ENCODE measurements at regions not wholly inside any gene's neighbourhood (a gene's known extent, or its start where the extent isn't known, plus 50 kb on each side); places are given as distances from the start of the nearest gene placed in this dataset.
"Not testable (repeated sequence)": the region's sequence is repeated elsewhere in the genome, so short reads cannot be mapped to it uniquely, and the experiment has no call there.

DNA sequence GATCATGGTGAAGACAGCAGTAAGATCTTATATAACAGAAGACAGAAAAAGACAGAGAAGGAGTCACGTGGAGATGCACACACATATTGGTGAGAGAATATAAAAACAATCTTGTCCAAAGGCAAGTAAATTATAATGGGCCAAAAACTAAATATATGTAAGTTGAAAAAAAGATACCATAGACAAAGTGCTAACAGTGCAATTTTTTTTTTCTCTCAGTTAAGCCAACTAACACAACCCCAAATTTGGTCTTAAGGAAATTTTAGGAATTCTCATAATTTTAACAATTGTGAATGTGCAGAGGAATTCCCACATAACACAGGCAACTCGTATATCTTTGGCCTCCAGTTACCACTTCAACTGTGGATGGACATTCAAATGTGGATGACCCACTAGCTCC lies 432.2 kb downstream of the SOX2 start:
- Histone ChIP-seq H3K27me3 (replicated peaks; ENCODE audit: insufficient read depth, low read depth, low read length, poor library complexity) (no peaks in the 10 kb centered on the region), H3K36me3 (ENCODE audit: insufficient read depth, low read length, poor library complexity, severe bottlenecking) (no peaks in the 10 kb centered on the region), H3K27ac (ENCODE audit: low read depth, low read length, poor library complexity, severe bottlenecking) (no peak overlapping the region), H3K9me3 (ENCODE audit: low read depth, low read length, poor library complexity, severe bottlenecking) (no peaks in the 10 kb centered on the region), H3K4me1 (ENCODE audit: insufficient read depth, low read length, poor library complexity, severe bottlenecking) (no peaks in the 10 kb centered on the region), H3K4me3 (ENCODE audit: low read depth, low read length, poor library complexity, severe bottlenecking) (no peak overlapping the region)
- no peak for DNase-seq (ENCODE audit: low spot score)
- BruUV-seq (replicated peaks): no TSS peak
- TF ChIP-seq EZH2 (IDR thresholded peaks at IDR 0.05; ENCODE audit: borderline replicate concordance, low read depth, low read length, poor library complexity, severe bottlenecking): no peak
- TF ChIP-seq, protein P1, sequence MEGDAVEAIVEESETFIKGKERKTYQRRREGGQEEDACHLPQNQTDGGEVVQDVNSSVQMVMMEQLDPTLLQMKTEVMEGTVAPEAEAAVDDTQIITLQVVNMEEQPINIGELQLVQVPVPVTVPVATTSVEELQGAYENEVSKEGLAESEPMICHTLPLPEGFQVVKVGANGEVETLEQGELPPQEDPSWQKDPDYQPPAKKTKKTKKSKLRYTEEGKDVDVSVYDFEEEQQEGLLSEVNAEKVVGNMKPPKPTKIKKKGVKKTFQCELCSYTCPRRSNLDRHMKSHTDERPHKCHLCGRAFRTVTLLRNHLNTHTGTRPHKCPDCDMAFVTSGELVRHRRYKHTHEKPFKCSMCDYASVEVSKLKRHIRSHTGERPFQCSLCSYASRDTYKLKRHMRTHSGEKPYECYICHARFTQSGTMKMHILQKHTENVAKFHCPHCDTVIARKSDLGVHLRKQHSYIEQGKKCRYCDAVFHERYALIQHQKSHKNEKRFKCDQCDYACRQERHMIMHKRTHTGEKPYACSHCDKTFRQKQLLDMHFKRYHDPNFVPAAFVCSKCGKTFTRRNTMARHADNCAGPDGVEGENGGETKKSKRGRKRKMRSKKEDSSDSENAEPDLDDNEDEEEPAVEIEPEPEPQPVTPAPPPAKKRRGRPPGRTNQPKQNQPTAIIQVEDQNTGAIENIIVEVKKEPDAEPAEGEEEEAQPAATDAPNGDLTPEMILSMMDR (conservative IDR thresholded peaks at IDR 0.05; ENCODE audit: low read depth, low read length): no peak
- ChIA-PET CTCF (no interaction called here), POLR2A (ENCODE audit: low non-redundant PET) (no interaction called here)
- intact Hi-C loops (cut with micrococcal nuclease; ENCODE audit: unreplicated experiment): no loop called here

DNA sequence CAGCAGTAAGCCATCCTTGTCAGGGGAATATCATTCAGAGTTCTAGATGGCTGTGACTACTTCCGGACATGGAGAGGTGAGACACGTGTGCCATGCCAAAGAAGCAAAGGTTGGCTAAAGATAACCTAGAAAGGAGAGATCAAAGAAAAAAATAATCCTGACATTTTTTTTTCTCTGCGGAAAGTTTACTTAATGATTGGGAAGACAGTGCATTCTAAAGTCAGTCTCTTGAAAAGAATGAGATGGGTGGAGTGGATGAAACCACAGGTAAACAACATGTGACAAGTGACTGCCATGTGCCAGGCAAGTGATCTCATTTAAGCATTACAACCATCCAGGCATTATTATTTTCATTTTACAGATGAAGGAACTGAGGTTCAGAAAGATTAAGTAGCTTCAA lies 436.6 kb downstream of the SOX2 start:
- Histone ChIP-seq H3K4me3 (ENCODE audit: low read depth, low read length, poor library complexity, severe bottlenecking) (no peak overlapping the region), H3K27me3 (replicated peaks; ENCODE audit: insufficient read depth, low read depth, low read length, poor library complexity) (no peaks in the 10 kb centered on the region), H3K27ac (ENCODE audit: low read depth, low read length, poor library complexity, severe bottlenecking) (no peak overlapping the region), H3K36me3 (ENCODE audit: insufficient read depth, low read length, poor library complexity, severe bottlenecking) (no peaks in the 10 kb centered on the region), H3K9me3 (ENCODE audit: low read depth, low read length, poor library complexity, severe bottlenecking) (no peaks in the 10 kb centered on the region), H3K4me1 (ENCODE audit: insufficient read depth, low read length, poor library complexity, severe bottlenecking) (no peaks in the 10 kb centered on the region)
- DNase-seq (ENCODE audit: low spot score): no peak
- intact Hi-C loops (cut with micrococcal nuclease; ENCODE audit: unreplicated experiment): no loop called here
- ChIA-PET CTCF (no interaction called here), POLR2A (ENCODE audit: low non-redundant PET) (no interaction called here)
- TF ChIP-seq EZH2 (IDR thresholded peaks at IDR 0.05; ENCODE audit: borderline replicate concordance, low read depth, low read length, poor library complexity, severe bottlenecking): no peak
- TF ChIP-seq, protein P1 (conservative IDR thresholded peaks at IDR 0.05; ENCODE audit: low read depth, low read length): no peak
- no TSS peak for BruUV-seq (replicated peaks)

- no peak for DNase-seq (ENCODE audit: low spot score)
- H3K36me3 ChIP-seq (ENCODE audit: insufficient read depth, low read length, poor library complexity, severe bottlenecking): no peaks in the 10 kb centered on the region
- intact Hi-C loops (cut with micrococcal nuclease; ENCODE audit: unreplicated experiment): no loop called here
- H3K4me1 ChIP-seq (ENCODE audit: insufficient read depth, low read length, poor library complexity, severe bottlenecking): no peaks in the 10 kb centered on the region
- TF ChIP-seq, protein P1 (conservative IDR thresholded peaks at IDR 0.05; ENCODE audit: low read depth, low read length): no peak
- TF ChIP-seq EZH2 (IDR thresholded peaks at IDR 0.05; ENCODE audit: borderline replicate concordance, low read depth, low read length, poor library complexity, severe bottlenecking): no peak
- H3K9me3 ChIP-seq (ENCODE audit: low read depth, low read length, poor library complexity, severe bottlenecking): no peaks in the 10 kb centered on the region
- no peak overlapping the region for H3K4me3 ChIP-seq (ENCODE audit: low read depth, low read length, poor library complexity, severe bottlenecking)
- ChIA-PET CTCF (no interaction called here), POLR2A (ENCODE audit: low non-redundant PET) (no interaction called here)
- no peaks in the 10 kb centered on the region for H3K27me3 ChIP-seq (replicated peaks; ENCODE audit: insufficient read depth, low read depth, low read length, poor library complexity)
- no peak overlapping the region for H3K27ac ChIP-seq (ENCODE audit: low read depth, low read length, poor library complexity, severe bottlenecking)
- no TSS peak for BruUV-seq (replicated peaks)
Observed at GRCh38 chr3:182149594-182149993, 437.9 kb downstream of the SOX2 start.

DNA sequence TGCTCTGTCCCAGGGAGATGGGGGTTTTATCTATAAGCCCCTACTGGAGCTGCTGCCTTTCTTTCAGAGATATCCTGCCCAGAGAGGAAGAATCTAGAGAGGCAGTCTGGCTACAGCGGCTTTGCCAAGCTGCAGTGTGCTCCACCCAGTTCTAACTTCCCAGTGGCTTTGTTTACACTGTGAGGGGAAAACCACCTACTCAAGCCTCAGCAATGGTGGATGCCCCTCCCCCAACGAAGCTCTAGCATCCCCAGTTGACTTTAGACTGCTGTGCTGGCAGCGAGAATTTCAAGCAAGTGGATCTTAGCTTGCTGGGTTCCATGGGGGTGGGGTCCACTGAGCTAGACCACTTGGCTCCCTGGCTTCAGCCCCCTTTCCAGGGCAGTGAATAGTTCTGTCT lies 444.6 kb downstream of the SOX2 start:
- H3K4me1 ChIP-seq (ENCODE audit: insufficient read depth, low read length, poor library complexity, severe bottlenecking); POLR2A ChIA-PET (ENCODE audit: low non-redundant PET); H3K4me3 ChIP-seq (ENCODE audit: low read depth, low read length, poor library complexity, severe bottlenecking); BruUV-seq (replicated peaks); H3K27me3 ChIP-seq (replicated peaks; ENCODE audit: insufficient read depth, low read depth, low read length, poor library complexity); H3K9me3 ChIP-seq (ENCODE audit: low read depth, low read length, poor library complexity, severe bottlenecking); intact Hi-C loops (cut with micrococcal nuclease; ENCODE audit: unreplicated experiment); DNase-seq (ENCODE audit: low spot score); CTCF ChIA-PET; H3K36me3 ChIP-seq (ENCODE audit: insufficient read depth, low read length, poor library complexity, severe bottlenecking); H3K27ac ChIP-seq (ENCODE audit: low read depth, low read length, poor library complexity, severe bottlenecking): not testable (repeated sequence)
